Ovary (tissue), 7 donors: ENCODE measurements at regions not wholly inside any gene's neighbourhood (a gene's known extent, or its start where the extent isn't known, plus 50 kb on each side); places are given as distances from the start of the nearest gene placed in this dataset.

Source experiments
- DNase-seq, 5 donors: peaks; one replicate each; pipeline ENCODE4 v3.0.0-alpha.2; 2019 to 2020
- H3K27ac ChIP-seq, 2 donors: fragments of 200-600 bp; one replicate each; pipeline versions ENCODE4 v1.5.1 to v1.8.0; 2019 to 2022
- H3K27me3 ChIP-seq: fragments of 200-600 bp; one replicate; pipeline ENCODE4 v1.8.0; 2022
- H3K36me3 ChIP-seq: fragments of 200-600 bp; sonication (generic); one replicate; pipeline ENCODE4 v1.5.1; 2019
- H3K4me1 ChIP-seq: one replicate; pipeline ENCODE4 v1.8.1; 2013; ENCODE audit warnings: mild to moderate bottlenecking, moderate library complexity; ENCODE audit not compliant: insufficient read depth
- H3K4me3 ChIP-seq: fragments of 200-600 bp; sonication (generic); one replicate; pipeline ENCODE4 v1.5.1; 2017
- H3K9me3 ChIP-seq, 2 donors: fragments of 200-600 bp in 1 of 2; sonication (generic) in 1 of 2; one replicate each; pipeline versions ENCODE4 v1.5.1 to v1.8.1; 2013 to 2019; ENCODE audit warnings: mild to moderate bottlenecking in 1 of 2, moderate library complexity in 1 of 2
- CTCF ChIP-seq, 3 donors: fragments of 450-650 bp in 2 of 3; fragments of 200-600 bp in 1 of 3; IDR thresholded peaks; one replicate each; pipeline versions ENCODE4 v1.5.1 to v1.8.0; 2016 to 2022; ENCODE audit warnings: antibody characterized with exemption in 3 of 3, mild to moderate bottlenecking in 1 of 3
- EP300 ChIP-seq: sonication (generic); formaldehyde crosslinking; IDR thresholded peaks from one replicate; pipeline ENCODE4 v1.6.1; 2017; ENCODE audit warnings: antibody characterized with exemption
- POLR2A ChIP-seq: fragments of 450-650 bp; IDR thresholded peaks from one replicate; pipeline ENCODE4 v1.6.1; 2017; ENCODE audit warnings: antibody characterized with exemption, mild to moderate bottlenecking, moderate library complexity
- WGBS, 3 donors: extraction: QIAGEN DNeasy Blood & Tissue Kit in 1 of 3; methylation state at CpG; one replicate each; pipeline versions ENCODE4 v1.1.5 to v1.1.7; 2013 to 2017; 5-methylcytosine and 5-hydroxymethylcytosine counted together
- intact Hi-C, 4 donors: fragments of 100-400 bp; cut with DNase I; formaldehyde crosslinking; loops; one replicate each; pipeline versions ENCODE4 v1.11.0 to v1.15.1; 2022 to 2023
- donor health status: DM: no; HTN: no; CAD: no; lungs with moderate emphysema.
- donor health status: DM: no; HTN: no; CAD: no.
- donor health status: Bipolar disorder and iron deficiency.
- donor health status: DM: no; HTN: no; CAD: no.
- donor health status: DM: yes; HTN: yes; CAD: no.

DNA sequence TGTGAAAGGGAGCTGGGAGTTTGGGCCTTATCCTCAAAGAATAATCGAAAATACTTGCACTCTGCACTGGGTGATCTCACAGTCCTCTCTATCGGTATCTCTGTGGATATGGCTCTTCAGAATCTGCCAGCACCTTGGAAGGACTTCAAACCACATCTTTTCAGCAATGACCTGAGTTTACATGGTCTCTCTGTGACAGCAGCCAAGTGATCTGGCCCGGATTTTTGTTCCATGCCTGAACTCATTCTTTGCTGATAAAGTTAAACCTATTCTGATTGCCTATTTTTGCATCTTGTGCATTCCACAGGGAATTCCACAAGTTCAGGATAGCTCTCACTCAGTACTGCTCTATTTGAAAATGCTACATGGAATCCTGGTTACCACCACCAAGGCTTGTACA lies 98.9 kb downstream of the HDGFL1 start:
- no peak overlapping the region for H3K4me3 ChIP-seq
- peaks cover 7% of the 10 kb centered on the region for H3K4me1 ChIP-seq
- no peaks in the 10 kb centered on the region for H3K27me3 ChIP-seq
- no peaks in the 10 kb centered on the region for H3K9me3 ChIP-seq
- peak in 2 of 5 donors; percentile 17 to 19 for DNase-seq
- H3K27ac ChIP-seq, result no peak overlapping the region
- intact Hi-C loops, result no loop called here
- 8 to 27% (median 12%) methylated on average over 3 of the region's 3 CpGs for WGBS, 3 donors
- TF ChIP-seq CTCF (IDR thresholded peaks at IDR 0.05), result no peak
- no peak for TF ChIP-seq POLR2A
- TF ChIP-seq EP300, result no peak
- H3K36me3 ChIP-seq, result no peaks in the 10 kb centered on the region

- intact Hi-C loops, result no loop called here
- Histone ChIP-seq H3K4me3 (no peak overlapping the region), H3K27me3 (no peaks in the 10 kb centered on the region), H3K4me1 (peaks cover 7% of the 10 kb centered on the region), H3K36me3 (no peaks in the 10 kb centered on the region), H3K27ac (no peak overlapping the region), H3K9me3 (no peaks in the 10 kb centered on the region)
- 77 to 82% (median 82%) methylated on average over 3 of the region's 3 CpGs for WGBS, 3 donors
- DNase-seq, result no peak
- TF ChIP-seq CTCF (IDR thresholded peaks at IDR 0.05), result no peak
- no peak for TF ChIP-seq EP300
- TF ChIP-seq POLR2A, result no peak
Observed at GRCh38 chr6:22668717-22669116, 99.4 kb downstream of the HDGFL1 start.

DNA sequence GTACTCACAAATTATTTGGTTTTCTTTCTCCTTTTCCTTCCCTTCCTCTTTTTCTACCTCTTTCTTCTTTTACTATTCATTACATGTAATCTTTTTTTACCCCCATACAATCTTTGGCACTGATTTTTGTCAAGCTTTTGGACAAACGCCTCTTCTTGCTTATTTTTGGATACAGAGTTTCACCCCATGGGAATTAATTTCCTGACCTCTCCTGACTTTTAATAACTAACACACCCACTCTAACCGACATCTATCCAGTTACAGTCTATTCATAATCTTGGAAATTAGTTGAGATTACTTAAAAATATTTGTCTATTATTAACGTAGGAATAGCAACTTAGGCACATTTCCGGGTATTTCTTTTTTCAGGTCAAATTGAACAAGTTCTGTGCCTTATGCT lies 101.2 kb downstream of the HDGFL1 start:
- H3K27ac ChIP-seq, result no peak overlapping the region
- no peak overlapping the region for H3K4me3 ChIP-seq
- H3K36me3 ChIP-seq, result no peaks in the 10 kb centered on the region
- TF ChIP-seq POLR2A (no peak), EP300 (no peak), CTCF (IDR thresholded peaks at IDR 0.05) (no peak)
- H3K4me1 ChIP-seq, result peaks cover 7% of the 10 kb centered on the region
- no peaks in the 10 kb centered on the region for H3K27me3 ChIP-seq
- no peak for DNase-seq
- no peaks in the 10 kb centered on the region for H3K9me3 ChIP-seq
- intact Hi-C loops, result no loop called here
- WGBS, 3 donors, result 42 to 47% (median 44%) methylated on average over 4 of the region's 4 CpGs

GRCh38 chr6:22673474-22673873 lies 104.1 kb downstream of the HDGFL1 start:
- Histone ChIP-seq H3K4me3 (no peak overlapping the region), H3K36me3 (no peaks in the 10 kb centered on the region), H3K27me3 (no peaks in the 10 kb centered on the region), H3K4me1 (peaks cover 1% of the 10 kb centered on the region), H3K9me3 (no peaks in the 10 kb centered on the region), H3K27ac (no peak overlapping the region)
- 12 to 18% (median 17%) methylated on average over 3 of the region's 3 CpGs for WGBS, 3 donors
- DNase-seq, result no peak
- intact Hi-C loops, result no loop called here
- TF ChIP-seq EP300, result no peak
- no peak for TF ChIP-seq POLR2A
- TF ChIP-seq CTCF (IDR thresholded peaks at IDR 0.05), result no peak

DNA sequence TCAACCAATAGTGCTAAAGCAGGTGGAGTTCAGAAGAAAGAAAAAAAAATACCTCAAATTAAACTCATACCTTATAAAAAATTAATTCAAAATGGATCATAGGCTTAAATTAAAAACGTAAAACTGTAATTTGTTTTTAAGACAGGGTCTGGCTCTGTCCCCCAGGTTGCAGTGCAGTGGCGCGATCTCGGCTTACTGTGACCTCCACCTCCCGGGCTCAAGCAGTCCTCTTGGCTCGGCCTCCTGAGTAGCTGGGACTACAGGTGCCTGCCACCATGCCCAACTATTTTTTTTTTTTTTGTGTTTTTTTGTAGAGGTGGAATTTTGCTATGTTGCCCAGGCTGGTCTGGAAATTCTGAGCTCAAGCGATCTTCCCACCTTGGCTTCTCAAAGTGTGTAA lies 111.6 kb downstream of the HDGFL1 start:
- intact Hi-C loops, result no loop called here
- no peak for TF ChIP-seq POLR2A
- TF ChIP-seq CTCF (IDR thresholded peaks at IDR 0.05), result no peak
- no peak for TF ChIP-seq EP300
- no peak overlapping the region for H3K27ac ChIP-seq
- H3K4me1 ChIP-seq, result no peaks in the 10 kb centered on the region
- no peaks in the 10 kb centered on the region for H3K9me3 ChIP-seq
- 95 to 98% (median 97%) methylated on average over 7 of the region's 7 CpGs for WGBS, 3 donors
- H3K4me3 ChIP-seq, result no peak overlapping the region
- H3K36me3 ChIP-seq, result no peaks in the 10 kb centered on the region
- no peaks in the 10 kb centered on the region for H3K27me3 ChIP-seq
- no peak for DNase-seq
